Hematopoietic multipotent progenitor cell treated with erythropoietin and hydrocortisone succinate and interleukin-3 and kit ligand, for 15 days (in vitro differentiated cells): ENCODE measurements at regions not wholly inside any gene's neighbourhood (a gene's known extent, or its start where the extent isn't known, plus 50 kb on each side); places are given as distances from the start of the nearest gene placed in this dataset.
"Not testable (repeated sequence)": the region's sequence is repeated elsewhere in the genome, so short reads cannot be mapped to it uniquely, and the experiment has no call there.

Experiments used
- DNase-seq: peaks from one replicate; pipeline ENCODE4 v3.0.0-alpha.2; 2015; ENCODE audit warnings: low spot score

- DNase-seq: no peak
These were observed 293.8 kb downstream of the NOVA1 start for GRCh38 chr14:26304056-26304455.

- DNase-seq: no peak
These were observed 303.9 kb downstream of the NOVA1 start for GRCh38 chr14:26293909-26294308.

- DNase-seq: no peak
These were observed 307.8 kb downstream of the NOVA1 start for GRCh38 chr14:26289891-26290486.

GRCh38 chr14:26286913-26287205 is 311.0 kb downstream of the NOVA1 start:
- DNase-seq: no peak

DNA sequence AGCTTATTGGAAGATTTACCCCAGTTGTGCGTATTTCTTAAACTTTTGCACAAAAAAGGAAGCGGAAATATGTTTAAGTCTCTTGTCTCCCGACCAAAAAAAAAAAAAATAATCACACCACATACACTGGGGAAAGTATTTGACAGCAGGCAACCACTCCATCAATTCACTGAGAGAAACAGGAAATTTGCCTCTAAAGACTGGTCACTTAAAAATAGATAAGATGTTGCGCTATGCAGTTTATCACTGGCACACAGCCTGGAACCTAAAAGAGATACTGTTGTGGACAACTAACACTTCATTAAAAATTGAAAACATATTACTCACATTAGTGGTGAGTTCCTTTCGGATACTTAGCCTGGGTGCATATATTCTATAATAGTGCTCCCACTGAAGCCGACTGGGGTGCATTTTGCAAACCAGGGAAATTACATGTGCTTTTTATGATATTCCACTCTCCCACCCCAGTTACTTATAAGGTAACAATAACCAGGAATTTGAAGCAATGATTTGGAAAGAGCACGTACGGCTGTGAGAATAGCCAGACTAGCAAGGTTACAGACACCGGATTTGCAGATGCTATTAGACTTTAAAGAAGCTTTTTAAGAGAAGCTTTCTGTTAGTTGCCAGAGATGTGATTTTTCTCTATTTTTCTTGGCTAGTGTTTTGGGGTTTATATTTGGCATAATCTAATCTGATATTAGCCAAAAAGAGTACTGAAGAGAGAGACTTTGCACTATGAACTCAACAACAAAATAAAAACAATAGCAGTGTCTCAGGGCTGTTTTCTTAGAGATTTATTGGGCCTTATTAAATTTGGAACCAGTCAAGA is 311.5 kb downstream of the NOVA1 start:
- DNase-seq: no peak

DNA sequence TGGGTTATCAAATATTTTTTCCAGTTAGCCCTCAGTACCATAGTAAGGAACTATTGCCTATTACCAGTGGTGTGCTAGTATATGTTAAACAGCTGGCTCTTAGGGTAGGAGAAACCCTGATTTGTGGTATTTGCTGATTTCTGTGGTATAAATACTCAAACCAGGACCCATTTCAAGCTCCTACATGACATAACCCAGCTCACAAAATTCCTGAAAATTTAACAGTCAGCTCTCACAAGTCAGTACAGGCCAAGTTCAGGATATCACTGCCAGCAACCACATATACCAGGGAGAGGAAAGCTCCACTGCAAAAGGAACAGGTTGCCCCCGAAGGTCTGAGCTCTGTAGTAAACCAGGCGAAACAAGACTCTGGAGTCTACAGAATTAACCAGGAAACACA is 315.3 kb downstream of the NOVA1 start:
- no peak for DNase-seq

GRCh38 chr14:26282011-26282410 is 315.8 kb downstream of the NOVA1 start:
- not testable (repeated sequence) for DNase-seq

DNA sequence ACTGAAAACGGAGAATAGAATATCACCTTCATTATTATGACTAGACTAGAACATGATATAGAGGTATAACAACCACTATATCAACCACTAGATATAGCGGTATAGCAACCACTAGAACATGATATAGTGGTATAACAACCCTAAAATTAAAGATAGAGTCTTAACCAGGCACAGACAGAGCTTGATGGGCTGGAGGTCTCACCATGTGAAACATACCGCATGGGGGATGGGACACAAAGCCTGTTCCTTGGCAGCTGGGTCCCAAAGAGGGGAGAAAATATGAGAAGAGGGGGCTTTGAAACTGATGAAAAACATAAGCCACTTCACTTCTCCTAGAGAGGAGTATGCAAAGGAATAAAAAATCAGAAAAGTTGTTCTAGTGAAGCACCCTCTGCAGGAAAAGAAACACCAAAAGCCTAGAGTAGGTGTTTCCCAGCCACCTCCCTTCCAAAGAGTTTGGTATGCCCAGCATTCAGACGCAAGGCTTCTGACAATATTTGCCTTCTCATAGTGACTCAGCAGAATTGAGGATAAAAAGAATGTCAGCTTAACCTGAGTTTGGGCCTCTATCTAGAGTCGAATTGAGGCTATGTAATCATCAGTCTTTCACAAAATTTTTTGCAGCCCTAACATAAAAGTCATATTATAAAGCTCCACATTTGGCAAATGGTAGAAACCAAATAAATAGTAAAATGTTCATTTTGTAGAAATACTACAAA is 316.4 kb downstream of the NOVA1 start:
- DNase-seq: peak; percentile 56

DNA sequence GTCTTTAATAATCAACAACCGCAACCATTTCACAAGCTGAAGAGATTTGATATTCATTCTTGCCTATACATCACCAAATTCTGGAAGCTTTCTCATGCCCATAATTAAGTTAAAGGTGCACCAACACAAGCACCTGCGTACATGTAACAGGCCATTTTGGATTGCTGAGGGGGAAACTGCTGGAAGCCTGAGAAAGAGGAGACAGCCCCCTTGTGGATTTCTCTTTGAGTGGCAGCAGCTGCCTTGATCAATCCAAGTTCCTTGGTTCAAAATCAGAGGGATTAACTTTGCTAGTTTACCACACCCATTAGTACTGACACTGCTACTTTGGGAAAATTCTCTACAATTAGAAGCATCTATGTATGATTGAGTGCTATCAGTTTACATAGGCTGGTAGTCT is 321.1 kb downstream of the NOVA1 start:
- no peak for DNase-seq

GRCh38 chr14:26265170-26265685 is 332.6 kb downstream of the NOVA1 start:
- DNase-seq: no peak

DNA sequence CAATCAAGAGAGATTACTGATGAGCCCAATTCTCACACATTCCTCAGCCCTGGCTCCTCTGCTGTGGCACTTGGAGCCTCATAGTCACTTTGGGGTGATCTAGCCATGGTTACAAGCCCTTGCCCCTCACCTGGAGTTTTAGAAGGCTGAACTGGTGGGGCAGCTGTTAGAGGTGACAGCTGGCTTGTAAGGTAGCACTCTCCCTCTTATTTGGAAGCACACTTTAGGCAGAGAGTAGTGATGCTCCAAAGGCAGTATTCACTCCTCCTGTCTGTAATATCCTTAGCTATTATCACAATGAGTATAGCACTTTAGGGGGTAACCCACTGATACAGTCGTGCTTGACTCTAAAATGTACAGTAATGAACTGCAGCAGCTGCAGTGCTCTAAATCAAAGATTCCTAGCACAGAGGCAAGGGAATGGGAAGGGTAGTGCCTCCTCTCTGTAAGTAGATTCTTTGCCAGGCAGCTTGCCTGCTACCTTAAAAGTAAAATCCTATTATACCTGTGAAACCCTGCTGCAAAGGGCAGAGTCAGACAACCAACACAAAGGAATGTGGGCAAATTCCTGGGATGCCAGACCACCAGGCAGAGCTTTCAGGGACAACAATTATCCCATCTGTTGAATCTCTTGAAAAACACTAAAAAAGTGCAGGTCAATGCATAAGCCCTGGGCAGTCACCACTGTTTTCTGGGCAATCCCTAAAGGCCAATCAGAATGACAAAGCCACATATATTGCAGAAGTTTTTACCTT is 336.3 kb downstream of the NOVA1 start:
- DNase-seq: no peak

- DNase-seq: no peak
These were observed 342.6 kb downstream of the NOVA1 start for GRCh38 chr14:26255213-26255612.

GRCh38 chr14:26252176-26252575 is 345.7 kb downstream of the NOVA1 start:
- DNase-seq: no peak

- DNase-seq: no peak
These were observed 364.7 kb downstream of the NOVA1 start for GRCh38 chr14:26233118-26233517.

GRCh38 chr14:26218861-26219260 is 379.0 kb downstream of the NOVA1 start:
- DNase-seq: no peak

DNA sequence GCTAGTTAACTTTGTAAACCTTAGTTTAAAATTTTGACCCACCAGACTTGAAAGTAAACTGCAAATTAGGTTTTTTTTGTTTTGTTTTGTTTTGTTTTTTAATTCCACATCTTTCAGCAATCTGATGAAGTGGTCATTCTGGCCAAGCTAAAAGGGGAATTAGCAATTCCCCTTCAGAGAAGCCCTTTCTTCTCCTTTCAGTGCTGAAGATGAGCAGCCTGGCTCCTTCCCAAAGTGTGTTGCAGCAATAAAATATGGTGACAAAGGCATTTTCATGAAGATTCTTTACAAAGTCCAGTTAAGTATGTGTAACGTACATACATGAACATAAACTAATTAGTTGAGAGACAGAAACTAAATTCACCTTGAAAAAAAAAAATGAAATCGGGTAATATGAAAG is 380.1 kb downstream of the NOVA1 start:
- no peak for DNase-seq

DNA sequence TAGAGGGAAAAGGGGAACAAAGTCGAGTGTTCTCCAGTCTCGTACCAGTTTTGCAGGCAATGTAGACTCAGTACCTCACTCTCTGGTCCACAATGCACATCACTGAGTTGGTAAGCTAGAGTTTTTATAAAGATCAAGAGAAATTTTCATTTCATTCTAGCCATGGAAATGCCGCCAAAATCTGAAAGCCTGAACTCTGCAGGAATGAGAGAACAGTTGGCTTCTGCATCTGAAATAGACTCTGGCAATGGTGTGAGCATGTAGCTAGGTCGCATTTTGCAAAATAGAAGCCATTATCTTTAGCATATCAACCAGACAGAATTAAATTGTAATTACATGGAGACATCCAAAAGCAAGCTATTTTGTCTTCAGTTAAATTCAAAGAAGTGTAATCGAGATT is 381.0 kb downstream of the NOVA1 start:
- DNase-seq: no peak

- DNase-seq: no peak
These were observed 383.8 kb downstream of the NOVA1 start for GRCh38 chr14:26213846-26214575.

- no peak for DNase-seq
These were observed 388.1 kb downstream of the NOVA1 start for GRCh38 chr14:26209699-26210098.

- no peak for DNase-seq
These were observed 391.2 kb downstream of the NOVA1 start for GRCh38 chr14:26206640-26207039.

DNA sequence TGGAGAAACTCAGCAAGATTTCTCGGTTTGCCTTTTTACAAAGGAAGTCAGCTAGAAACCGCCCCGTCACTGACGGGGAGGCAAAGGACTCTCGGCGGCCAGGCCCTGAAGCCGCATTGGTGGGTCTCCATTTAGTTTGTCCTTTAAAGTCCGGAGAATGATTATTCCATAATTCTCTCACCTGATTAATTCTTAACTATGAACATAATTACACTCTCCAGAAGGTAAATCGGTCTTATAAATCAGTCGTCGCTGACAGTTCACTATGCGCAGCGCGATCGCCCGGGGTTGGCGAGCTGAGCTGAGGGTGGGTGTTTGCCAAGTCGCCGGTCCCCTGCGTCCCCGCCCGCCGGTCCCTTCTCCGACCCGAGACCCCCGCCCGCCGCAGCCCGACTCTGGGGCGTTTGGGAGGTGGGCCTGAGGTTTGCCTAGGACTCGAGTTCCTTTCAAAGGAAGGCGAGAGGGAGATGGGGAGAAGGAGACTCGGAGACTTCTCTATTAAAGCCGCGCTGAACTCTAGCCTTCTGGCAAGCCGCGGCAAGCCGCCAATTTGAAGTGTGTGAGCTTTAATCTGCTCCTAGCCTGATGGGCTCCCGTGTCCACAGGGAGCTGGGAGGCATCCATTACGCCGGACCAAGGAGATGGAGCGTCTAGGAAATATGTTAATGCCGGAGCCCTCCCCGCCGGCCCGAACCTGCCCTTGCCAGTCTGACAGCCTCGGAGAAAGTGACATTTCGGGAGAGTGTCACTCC is 392.9 kb downstream of the NOVA1 start:
- no peak for DNase-seq
